Pancreas (tissue), 10 donors: ENCODE measurements at regions not wholly inside any gene's neighbourhood (a gene's known extent, or its start where the extent isn't known, plus 50 kb on each side); places are given as distances from the start of the nearest gene placed in this dataset.

Source experiments
- ATAC-seq, 4 donors: fragments of 200-7000 bp; cut with Tn5 transposase; one replicate each; pipeline versions ENCODE4 v1.8.0 to v1.9.1; 2020; ENCODE audit warnings: mild to moderate bottlenecking in 4 of 4, moderate library complexity in 4 of 4
- DNase-seq, 6 donors: peaks; one replicate each; pipeline ENCODE4 v3.0.0-alpha.2; 2020
- FAIRE-seq: peaks from 2 replicates; lab custom pipeline; 2012; peaks lifted over from hg19 to GRCh38; lab: Jason Lieb, UNC
- H3K27ac ChIP-seq, 4 donors: fragments of 200-600 bp; sonication (generic); 1 replicate in 3 of 4; 2 replicates in 1 of 4; pipeline versions ENCODE4 v1.5.0 to v1.8.0; 2020
- H3K27me3 ChIP-seq, 4 donors: fragments of 200-600 bp; one replicate each; pipeline ENCODE4 v1.8.0; 2021
- H3K36me3 ChIP-seq, 3 donors: fragments of 200-600 bp; sonication (generic) in 1 of 3; one replicate each; pipeline versions ENCODE4 v1.5.0 to v1.8.0; 2020 to 2021
- H3K4me1 ChIP-seq, 3 donors: fragments of 200-600 bp; one replicate each; pipeline ENCODE4 v1.8.0; 2021
- H3K4me3 ChIP-seq, 4 donors: fragments of 200-600 bp; sonication (generic) in 2 of 4; one replicate each; pipeline versions ENCODE4 v1.5.0 to v1.8.0; 2020 to 2021
- H3K9me3 ChIP-seq, 4 donors: fragments of 200-600 bp; one replicate each; pipeline ENCODE4 v1.8.0; 2021
- WGBS, 2 donors: extraction: QIAGEN DNeasy Blood & Tissue Kit; methylation state at CpG; one replicate each; pipeline ENCODE4 v1.1.7; 2013; 5-methylcytosine and 5-hydroxymethylcytosine counted together
- intact Hi-C, 3 donors: fragments of 100-400 bp; cut with DNase I; formaldehyde crosslinking; loops; one replicate each; pipeline versions ENCODE4 v1.11.1 to v1.14.2; 2022
- TF ChIP-seq, protein P1 (sequence below), 4 donors: fragments of 200-600 bp; sonication (generic) in 3 of 4; IDR thresholded peaks; one replicate each; pipeline versions ENCODE4 v1.5.0 to v1.8.0; 2021; ENCODE audit warnings: antibody characterized with exemption in 4 of 4
- donor health status: healthy with polysubstance abuse.
- donor health status: DM: no; HTN: no; CAD: no; lungs with moderate emphysema.
- donor health status: DM: no; HTN: no; CAD: no.
- donor health status: control.
- donor health status: control.
- donor health status: Bipolar disorder and iron deficiency.
- donor health status: DM: yes; HTN: yes; CAD: no.
- donor health status: DM: no; HTN: no; CAD: no.
- donor health status: DM: no; HTN: no; CAD: no.
- donor health status: DM: yes; HTN: yes; CAD: no.

DNA sequence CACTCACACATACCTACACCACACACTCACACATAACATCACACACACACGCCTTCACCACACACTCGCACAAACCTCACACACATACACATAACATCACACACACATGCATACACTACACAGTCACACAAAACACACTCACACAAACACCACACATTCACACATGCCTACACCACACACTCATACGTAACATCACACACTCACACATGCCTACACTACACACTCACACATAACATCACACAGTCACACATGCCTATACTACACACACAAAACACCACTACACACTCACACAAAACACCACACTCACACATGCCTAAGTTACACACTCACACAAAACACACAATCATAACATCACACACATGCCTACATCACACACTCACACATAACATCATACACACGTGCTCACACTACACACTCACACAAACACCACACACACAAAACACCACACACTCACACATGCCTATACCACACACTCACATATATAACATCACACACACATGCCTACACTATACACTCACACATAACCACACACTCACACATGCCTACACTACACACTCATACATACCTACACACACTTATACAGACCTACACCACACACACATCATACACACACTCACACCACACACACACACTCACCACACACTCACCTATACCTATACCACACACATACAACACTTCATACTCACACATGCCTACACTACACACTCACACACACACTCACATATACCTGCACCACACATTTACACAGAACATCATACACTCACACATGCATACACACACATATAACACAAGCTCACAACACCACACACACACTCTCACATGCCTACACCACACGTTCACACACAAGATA lies 383.5 kb downstream of the C6orf118 start:
- DNase-seq, result no peak
- Histone ChIP-seq H3K9me3 (no peaks in the 10 kb centered on the region), H3K27me3 (peaks cover 0 to 5% (median 0%) of the 10 kb centered on the region in 4 donors), H3K36me3 (no peaks in the 10 kb centered on the region), H3K4me1 (no peaks in the 10 kb centered on the region), H3K4me3 (no peak overlapping the region), H3K27ac (no peak overlapping the region)
- FAIRE-seq, result no peak
- TF ChIP-seq, protein P1, sequence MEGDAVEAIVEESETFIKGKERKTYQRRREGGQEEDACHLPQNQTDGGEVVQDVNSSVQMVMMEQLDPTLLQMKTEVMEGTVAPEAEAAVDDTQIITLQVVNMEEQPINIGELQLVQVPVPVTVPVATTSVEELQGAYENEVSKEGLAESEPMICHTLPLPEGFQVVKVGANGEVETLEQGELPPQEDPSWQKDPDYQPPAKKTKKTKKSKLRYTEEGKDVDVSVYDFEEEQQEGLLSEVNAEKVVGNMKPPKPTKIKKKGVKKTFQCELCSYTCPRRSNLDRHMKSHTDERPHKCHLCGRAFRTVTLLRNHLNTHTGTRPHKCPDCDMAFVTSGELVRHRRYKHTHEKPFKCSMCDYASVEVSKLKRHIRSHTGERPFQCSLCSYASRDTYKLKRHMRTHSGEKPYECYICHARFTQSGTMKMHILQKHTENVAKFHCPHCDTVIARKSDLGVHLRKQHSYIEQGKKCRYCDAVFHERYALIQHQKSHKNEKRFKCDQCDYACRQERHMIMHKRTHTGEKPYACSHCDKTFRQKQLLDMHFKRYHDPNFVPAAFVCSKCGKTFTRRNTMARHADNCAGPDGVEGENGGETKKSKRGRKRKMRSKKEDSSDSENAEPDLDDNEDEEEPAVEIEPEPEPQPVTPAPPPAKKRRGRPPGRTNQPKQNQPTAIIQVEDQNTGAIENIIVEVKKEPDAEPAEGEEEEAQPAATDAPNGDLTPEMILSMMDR (IDR thresholded peaks at IDR 0.05), result no peak
- no peak for ATAC-seq
- intact Hi-C loops, result loop anchor here in 1 of 3 donors (10.0 kb wide), 1 partner anchor 1751 kb away; no protein-coding TSS in a partner anchor
- 53 to 66% methylated on average over 5 of the region's 5 CpGs for WGBS, 2 donors

DNA sequence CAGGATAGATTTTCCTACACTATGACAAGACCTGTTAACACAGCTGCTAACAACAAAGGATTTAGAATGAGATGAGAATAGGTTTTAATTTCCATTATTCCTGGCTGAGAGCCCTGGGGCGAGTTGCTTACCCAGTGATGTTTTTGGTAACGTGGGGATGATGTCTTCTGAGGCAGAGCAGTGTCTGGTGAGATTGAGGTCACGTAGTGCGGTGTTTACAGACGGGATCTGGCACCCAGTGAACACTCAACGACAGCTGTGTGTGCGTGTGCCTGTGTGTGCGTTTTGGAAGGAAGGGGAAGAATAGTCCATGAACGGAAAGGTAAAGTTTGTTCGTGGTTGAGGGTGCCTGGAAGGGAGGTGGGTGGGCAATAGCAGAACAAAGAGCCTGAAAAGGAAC lies 384.7 kb downstream of the C6orf118 start:
- TF ChIP-seq, protein P1 (IDR thresholded peaks at IDR 0.05), result no peak
- 41 to 51% methylated on average over 10 of the region's 10 CpGs for WGBS, 2 donors
- intact Hi-C loops, result loop anchor here in 1 of 3 donors (10.0 kb wide), 1 partner anchor 1750 kb away; no protein-coding TSS in a partner anchor
- no peak overlapping the region for H3K27ac ChIP-seq
- H3K27me3 ChIP-seq, result peaks cover 0 to 5% (median 0%) of the 10 kb centered on the region in 4 donors
- FAIRE-seq (no peak), ATAC-seq (no peak), DNase-seq (no peak)
- no peaks in the 10 kb centered on the region for H3K4me1 ChIP-seq
- H3K36me3 ChIP-seq, result no peaks in the 10 kb centered on the region
- no peak overlapping the region for H3K4me3 ChIP-seq
- H3K9me3 ChIP-seq, result no peaks in the 10 kb centered on the region

DNA sequence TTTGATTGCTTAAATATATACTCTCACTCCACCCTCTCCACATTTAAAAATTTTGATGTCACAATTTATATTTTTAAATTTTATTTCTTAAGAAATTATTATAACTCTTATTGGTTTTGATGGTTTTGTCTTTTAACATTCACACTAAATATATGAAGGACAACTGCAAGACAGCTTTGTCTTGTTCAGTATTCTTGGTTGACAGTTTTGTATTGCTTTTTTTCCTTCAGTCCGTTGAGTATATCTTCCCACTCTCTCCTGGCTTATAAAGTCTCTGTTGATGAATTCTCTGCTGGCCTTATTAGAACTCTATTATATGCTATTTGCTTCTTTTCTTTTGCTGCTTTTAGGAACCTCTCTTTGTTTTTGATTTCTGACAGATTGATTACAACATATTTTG lies 392.2 kb downstream of the C6orf118 start:
- no peaks in the 10 kb centered on the region for H3K4me1 ChIP-seq
- ATAC-seq (no peak), FAIRE-seq (no peak), DNase-seq (no peak)
- H3K4me3 ChIP-seq, result no peak overlapping the region
- TF ChIP-seq, protein P1 (IDR thresholded peaks at IDR 0.05), result no peak
- intact Hi-C loops, result no loop called here
- no peak overlapping the region for H3K27ac ChIP-seq
- H3K36me3 ChIP-seq, result no peaks in the 10 kb centered on the region
- peaks cover 0 to 5% (median 0%) of the 10 kb centered on the region in 4 donors for H3K27me3 ChIP-seq
- H3K9me3 ChIP-seq, result no peaks in the 10 kb centered on the region
- 48 to 68% methylated on average over 1 of the region's 1 CpG for WGBS, 2 donors

DNA sequence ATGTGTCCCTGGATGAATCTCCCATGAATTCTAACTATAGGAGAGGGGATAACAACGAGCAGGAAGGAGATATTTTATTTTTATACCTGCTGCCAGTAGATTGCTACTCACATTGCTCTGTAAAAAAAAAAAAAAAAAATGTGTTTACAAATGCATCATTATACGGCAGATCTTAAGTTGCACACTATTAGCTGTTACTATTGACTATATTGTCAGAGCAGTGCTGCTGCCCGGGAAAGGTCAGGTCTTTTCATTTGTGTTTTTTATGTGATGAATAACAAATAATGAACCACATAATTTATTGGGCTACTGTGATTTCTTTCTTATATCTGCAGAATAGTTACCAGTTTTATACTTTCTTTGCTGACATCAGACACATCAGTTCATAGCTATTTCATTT lies 393.3 kb downstream of the C6orf118 start:
- Histone ChIP-seq H3K27me3 (no peaks in the 10 kb centered on the region), H3K4me3 (no peak overlapping the region), H3K9me3 (no peaks in the 10 kb centered on the region), H3K4me1 (no peaks in the 10 kb centered on the region), H3K27ac (no peak overlapping the region), H3K36me3 (no peaks in the 10 kb centered on the region)
- WGBS, 2 donors, result 61 to 64% methylated on average over 3 of the region's 3 CpGs
- DNase-seq, result no peak
- intact Hi-C loops, result no loop called here
- TF ChIP-seq, protein P1 (IDR thresholded peaks at IDR 0.05), result no peak
- ATAC-seq, result no peak
- no peak for FAIRE-seq
